ENCODE measurements at regions not wholly inside any gene's neighbourhood (a gene's known extent, or its start where the extent isn't known, plus 50 kb on each side); places are given as distances from the start of the nearest gene placed in this dataset.

- no peak for TF ChIP-seq YY1 (IDR thresholded peaks at IDR 0.05; ENCODE audit: insufficient read depth, insufficient read length)
- TF ChIP-seq SUZ12 (IDR thresholded peaks at IDR 0.05; ENCODE audit: extremely low read depth, insufficient read depth, insufficient read length): no peak
- TF ChIP-seq ZNF274 (IDR thresholded peaks at IDR 0.05; ENCODE audit: low read depth, low read length): no peak
Observed at GRCh38 chr7:60017-60675, 132.2 kb upstream of the FAM20C start.
